ENCODE measurements at regions not wholly inside any gene's neighbourhood (a gene's known extent, or its start where the extent isn't known, plus 50 kb on each side); places are given as distances from the start of the nearest gene placed in this dataset.
"Not testable (repeated sequence)": the region's sequence is repeated elsewhere in the genome, so short reads cannot be mapped to it uniquely, and the experiment has no call there.

DNA sequence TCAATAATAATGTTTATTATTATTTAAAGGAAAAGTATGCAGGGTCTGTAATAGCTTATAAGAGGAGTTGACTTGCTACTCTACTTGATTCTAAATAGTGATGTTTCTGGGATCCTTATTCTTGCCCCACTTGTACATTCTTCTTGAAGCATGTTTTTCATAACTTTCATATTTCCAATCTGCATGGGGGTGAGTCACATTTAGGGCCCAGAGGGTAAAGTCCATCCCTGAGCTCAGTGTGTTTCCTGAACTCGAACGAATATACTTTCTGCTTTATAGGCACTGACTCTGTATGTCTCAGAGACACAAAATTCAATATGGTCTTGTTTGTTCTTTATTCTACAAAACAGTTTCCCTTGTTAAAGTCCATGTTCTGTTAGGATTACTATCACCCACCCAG lies 61.0 kb upstream of the SMIM30 start:
- Histone ChIP-seq H3K27ac (ENCODE audit: low read depth, low read length) (no peak overlapping the region), H3K4me1 (ENCODE audit: insufficient read depth, low read length) (no peaks in the 10 kb centered on the region), H3K27me3 (ENCODE audit: insufficient read depth, low read length) (peaks cover 5% of the 10 kb centered on the region; the same call in 1 of the 2 replicates), H3K36me3 (ENCODE audit: insufficient read depth, low read length) (no peaks in the 10 kb centered on the region), H3K9me3 (ENCODE audit: insufficient read depth, low read depth, low read length) (no peaks in the 10 kb centered on the region), H3K4me3 (ENCODE audit: low read length) (no peak overlapping the region), H3K9ac (ENCODE audit: low read depth, low read length) (no peak overlapping the region)
- WGBS, result 100% methylated on average over 2 of the region's 2 CpGs

- Histone ChIP-seq H3K27ac (ENCODE audit: low read depth, low read length) (no peak overlapping the region), H3K4me1 (ENCODE audit: insufficient read depth, low read length) (no peaks in the 10 kb centered on the region), H3K4me3 (ENCODE audit: low read length) (no peak overlapping the region), H3K27me3 (ENCODE audit: insufficient read depth, low read length) (no peaks in the 10 kb centered on the region), H3K9me3 (ENCODE audit: insufficient read depth, low read depth, low read length) (no peaks in the 10 kb centered on the region), H3K36me3 (ENCODE audit: insufficient read depth, low read length) (no peaks in the 10 kb centered on the region), H3K9ac (ENCODE audit: low read depth, low read length) (no peak overlapping the region)
- WGBS, result 100% methylated on average over 3 of the region's 3 CpGs
Measured at GRCh38 chr7:113176836-113177235, 58.5 kb upstream of the SMIM30 start.

GRCh38 chr7:113176180-113176579 lies 57.8 kb upstream of the SMIM30 start:
- H3K4me1 ChIP-seq (ENCODE audit: insufficient read depth, low read length); H3K27me3 ChIP-seq (ENCODE audit: insufficient read depth, low read length); H3K36me3 ChIP-seq (ENCODE audit: insufficient read depth, low read length); H3K9me3 ChIP-seq (ENCODE audit: insufficient read depth, low read depth, low read length); H3K27ac ChIP-seq (ENCODE audit: low read depth, low read length); H3K4me3 ChIP-seq (ENCODE audit: low read length); H3K9ac ChIP-seq (ENCODE audit: low read depth, low read length): not testable (repeated sequence)

DNA sequence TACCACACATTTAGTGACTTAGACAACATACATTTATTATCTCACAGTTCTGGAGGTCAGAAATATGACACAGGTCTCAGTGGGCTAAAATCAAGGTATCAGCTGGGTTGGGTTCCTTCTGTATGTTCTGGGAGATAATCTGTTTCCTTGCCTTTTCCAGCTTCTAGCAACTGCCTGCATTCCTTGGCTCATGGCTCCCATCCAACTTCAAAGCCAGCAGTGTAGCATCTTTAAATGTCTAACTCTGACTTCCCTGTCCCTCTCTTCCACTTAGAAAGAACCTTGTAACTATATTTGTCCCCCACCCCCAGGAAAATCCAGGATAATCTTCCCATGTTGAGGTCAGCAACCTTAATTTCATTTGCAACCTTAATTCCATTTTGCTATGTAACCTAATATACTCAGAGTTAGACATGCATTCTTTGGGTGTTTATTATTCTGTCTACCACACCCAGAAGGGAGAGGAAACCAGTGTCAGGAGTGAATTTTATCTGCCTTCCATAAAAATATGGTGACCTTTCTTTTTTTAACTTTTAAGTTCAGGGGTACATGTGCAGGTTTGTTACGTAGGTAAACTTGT lies 57.3 kb upstream of the SMIM30 start:
- no peaks in the 10 kb centered on the region for H3K9me3 ChIP-seq (ENCODE audit: insufficient read depth, low read depth, low read length)
- no peak overlapping the region for H3K9ac ChIP-seq (ENCODE audit: low read depth, low read length)
- WGBS, result no CpG with 5 or more reads among the region's 1 CpG
- no peak overlapping the region for H3K4me3 ChIP-seq (ENCODE audit: low read length)
- no peaks in the 10 kb centered on the region for H3K27me3 ChIP-seq (ENCODE audit: insufficient read depth, low read length)
- H3K27ac ChIP-seq (ENCODE audit: low read depth, low read length), result no peak overlapping the region
- no peaks in the 10 kb centered on the region for H3K4me1 ChIP-seq (ENCODE audit: insufficient read depth, low read length)
- no peaks in the 10 kb centered on the region for H3K36me3 ChIP-seq (ENCODE audit: insufficient read depth, low read length)

DNA sequence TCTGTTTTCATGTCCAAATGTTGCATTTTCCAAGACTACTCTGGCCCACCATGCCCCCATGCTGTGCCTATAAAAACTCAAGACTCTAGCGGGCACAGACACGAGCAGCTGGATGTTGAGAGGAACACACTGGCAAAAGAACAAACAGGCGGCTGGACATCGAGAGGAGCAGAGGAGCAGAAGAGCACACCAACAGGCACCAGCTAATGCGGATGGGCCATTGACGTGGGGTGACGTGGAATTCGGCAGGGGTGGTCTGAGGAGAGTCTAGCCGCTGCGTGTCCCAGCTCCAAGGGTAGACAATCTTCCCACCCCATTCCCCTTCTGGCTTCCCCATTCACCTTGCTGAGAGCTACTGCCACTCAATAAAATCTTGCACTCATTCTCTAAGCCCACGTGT lies 54.4 kb upstream of the SMIM30 start:
- Histone ChIP-seq H3K27ac (ENCODE audit: low read depth, low read length) (no peak overlapping the region), H3K4me1 (ENCODE audit: insufficient read depth, low read length) (no peaks in the 10 kb centered on the region), H3K9me3 (ENCODE audit: insufficient read depth, low read depth, low read length) (no peaks in the 10 kb centered on the region), H3K9ac (ENCODE audit: low read depth, low read length) (no peak overlapping the region), H3K36me3 (ENCODE audit: insufficient read depth, low read length) (no peaks in the 10 kb centered on the region), H3K27me3 (ENCODE audit: insufficient read depth, low read length) (no peaks in the 10 kb centered on the region), H3K4me3 (ENCODE audit: low read length) (no peak overlapping the region)
- WGBS, result 96% methylated on average over 11 of the region's 11 CpGs

DNA sequence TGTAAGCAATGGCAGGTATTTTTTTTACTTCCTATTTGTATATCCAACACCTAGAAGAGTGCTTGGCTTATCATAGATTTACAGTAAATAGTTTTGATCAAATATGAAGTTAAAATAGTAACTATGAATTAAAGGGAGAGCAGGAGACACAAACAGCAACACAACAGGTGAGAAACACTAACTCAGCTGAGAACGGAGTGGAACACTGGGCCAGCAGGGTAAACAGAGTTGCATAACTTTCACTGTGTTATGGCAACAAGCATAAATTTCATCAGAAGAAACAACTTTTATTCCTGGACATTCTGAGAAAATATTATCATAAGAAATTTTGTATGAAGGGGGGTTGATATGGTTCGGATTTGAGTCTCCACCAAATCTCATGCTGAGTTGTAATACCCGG lies 52.2 kb upstream of the SMIM30 start:
- Histone ChIP-seq H3K4me1 (ENCODE audit: insufficient read depth, low read length) (no peaks in the 10 kb centered on the region), H3K36me3 (ENCODE audit: insufficient read depth, low read length) (no peaks in the 10 kb centered on the region), H3K9ac (ENCODE audit: low read depth, low read length) (no peak overlapping the region), H3K9me3 (ENCODE audit: insufficient read depth, low read depth, low read length) (no peaks in the 10 kb centered on the region), H3K4me3 (ENCODE audit: low read length) (no peak overlapping the region), H3K27ac (ENCODE audit: low read depth, low read length) (no peak overlapping the region), H3K27me3 (ENCODE audit: insufficient read depth, low read length) (no peaks in the 10 kb centered on the region)
- 85% methylated on average over 3 of the region's 3 CpGs for WGBS
